ENCODE measurements at regions not wholly inside any gene's neighbourhood (a gene's known extent, or its start where the extent isn't known, plus 50 kb on each side); places are given as distances from the start of the nearest gene placed in this dataset.
A peak's percentile ranks its signal among the peaks of the same experiment; 100 is the strongest.

GRCh38 chr16:52912565-52913173, 140.0 kb downstream of the CHD9NB start:
- ChIA-PET CTCF (interaction anchor here (0.6 to 5.2 kb wide), 36 partner anchors 11 to 926 kb away, joined by 3 to 61 read pairs (median 4); no protein-coding TSS in a partner anchor), POLR2A (no interaction called here)
- no peaks in the 10 kb centered on the region for H3K36me3 ChIP-seq (ENCODE audit: control insufficient read depth in 2 of 2, insufficient read depth in 1 of 2, low read length in 2 of 2)
- H3K4me1 ChIP-seq (ENCODE audit: control insufficient read depth, insufficient read depth, low read length): no peaks in the 10 kb centered on the region
- no peak overlapping the region for H3K27ac ChIP-seq (ENCODE audit: extremely low read depth, low read depth, low read length)
- no peaks in the 10 kb centered on the region for H3K9me3 ChIP-seq (ENCODE audit: control insufficient read depth, insufficient read depth, low read depth, low read length)
- H3K4me3 ChIP-seq (ENCODE audit: low read depth, low read length): no peak overlapping the region
- no peak for TF ChIP-seq ZSCAN16 (tag by site-specific recombination; IDR thresholded peaks at IDR 0.05)
- TF ChIP-seq ZNF600 (tag by site-specific recombination; IDR thresholded peaks at IDR 0.05): no peak
- TF ChIP-seq ZNF843 (tag by site-specific recombination; IDR thresholded peaks at IDR 0.05): no peak
- no peak for TF ChIP-seq ZNF398 (tag by site-specific recombination; IDR thresholded peaks at IDR 0.05)
- TF ChIP-seq WT1 (tag by site-specific recombination; IDR thresholded peaks at IDR 0.05): no peak
- TF ChIP-seq ZNF654 (tag by site-specific recombination; IDR thresholded peaks at IDR 0.05; ENCODE audit: low read depth): peak; percentile 57
- no peak for TF ChIP-seq PRDM10 (tag by site-specific recombination; IDR thresholded peaks at IDR 0.05)
- no peak for TF ChIP-seq ZNF701 (tag by site-specific recombination; IDR thresholded peaks at IDR 0.05)
- no peak for TF ChIP-seq ZNF366 (tag by site-specific recombination; conservative IDR thresholded peaks at IDR 0.05)
- TF ChIP-seq ZNF677 (tag by site-specific recombination; IDR thresholded peaks at IDR 0.05): no peak
- 0 out of 2 replicates have a peak, but pooled peaks have one; percentile 28 for TF ChIP-seq ZNF2 (tag by site-specific recombination; IDR thresholded peaks at IDR 0.05)
- TF ChIP-seq ZFP37 (tag by site-specific recombination; IDR thresholded peaks at IDR 0.05): no peak
- no peak for TF ChIP-seq SP7 (tag by site-specific recombination; IDR thresholded peaks at IDR 0.05)
- no peak for TF ChIP-seq ZNF704 (tag by site-specific recombination; IDR thresholded peaks at IDR 0.05)
- TF ChIP-seq SETDB1 (IDR thresholded peaks at IDR 0.05; ENCODE audit: insufficient read length, low read length): no peak
- no peak for TF ChIP-seq RBAK (tag by site-specific recombination; IDR thresholded peaks at IDR 0.05)
- TF ChIP-seq PRDM1 (tag by site-specific recombination; IDR thresholded peaks at IDR 0.05): no peak
- no peak for TF ChIP-seq ZBTB11 (tag by site-specific recombination; conservative IDR thresholded peaks at IDR 0.05; ENCODE audit: low read depth)
- no peak for TF ChIP-seq BCL11B (tag by site-specific recombination; IDR thresholded peaks at IDR 0.05; ENCODE audit: low read depth)
- peak; percentile 41; the same call in 1 of the 2 replicates for TF ChIP-seq ZNF660 (tag by site-specific recombination; IDR thresholded peaks at IDR 0.05)
- no peak for TF ChIP-seq ZNF148 (tag by site-specific recombination; IDR thresholded peaks at IDR 0.05; ENCODE audit: borderline replicate concordance)
- no peak for TF ChIP-seq HIC1 (tag by site-specific recombination; IDR thresholded peaks at IDR 0.05)
- no peak for TF ChIP-seq ZBTB7A (tag by site-specific recombination; IDR thresholded peaks at IDR 0.05; ENCODE audit: low read depth)
- TF ChIP-seq ZFP69B (tag by site-specific recombination; IDR thresholded peaks at IDR 0.05): no peak

Measured in HEK293 (cell line).